Calu3 (cell line): ENCODE measurements at regions not wholly inside any gene's neighbourhood (a gene's known extent, or its start where the extent isn't known, plus 50 kb on each side); places are given as distances from the start of the nearest gene placed in this dataset.

ENCODE experiments used
- BruUV-seq: library from RNA; stranded (reverse); fragments of 400-500 nt; replicated peaks from 2 replicates; lab custom pipeline; 2021; lab: Mats Ljungman, UMichigan
- CTCF ChIA-PET: fragments of 300-600 bp; sonication (Branson Sonifier 250); formaldehyde crosslinking; loops from one replicate; lab custom pipeline; 2022; ENCODE audit warnings: antibody characterized with exemption; lab: Charles Lee
- DNase-seq: peaks from one replicate; pipeline ENCODE4 v3.0.0; 2022
- H3K27ac Mint-ChIP-seq: one replicate; pipeline ENCODE4 v1.8.0; 2022; ENCODE audit warnings: mixed read lengths; ENCODE audit not compliant: unreplicated experiment
- H3K27me3 Mint-ChIP-seq: one replicate; pipeline ENCODE4 v1.8.0; 2022; ENCODE audit warnings: mixed read lengths; ENCODE audit not compliant: unreplicated experiment
- H3K36me3 Mint-ChIP-seq: one replicate; pipeline ENCODE4 v1.8.0; 2022; ENCODE audit warnings: mild to moderate bottlenecking, moderate library complexity, mixed read lengths; ENCODE audit not compliant: insufficient read depth, unreplicated experiment
- H3K4me1 Mint-ChIP-seq: one replicate; pipeline ENCODE4 v1.8.0; 2022; ENCODE audit warnings: mild to moderate bottlenecking, low read depth, mixed read lengths; ENCODE audit not compliant: unreplicated experiment
- H3K4me3 Mint-ChIP-seq: one replicate; pipeline ENCODE4 v1.8.0; 2022; ENCODE audit warnings: mild to moderate bottlenecking, low read depth, moderate library complexity, mixed read lengths; ENCODE audit not compliant: unreplicated experiment
- H3K9me3 Mint-ChIP-seq: one replicate; pipeline ENCODE4 v1.8.0; 2022; ENCODE audit warnings: low read depth, mixed read lengths; ENCODE audit not compliant: unreplicated experiment
- CTCF ChIP-seq: fragments of 200-600 bp; IDR thresholded peaks from one replicate; pipeline ENCODE4 v1.8.0; 2022; ENCODE audit warnings: antibody characterized with exemption; ENCODE audit not compliant: unreplicated experiment
- intact Hi-C: fragments of 100-400 bp; cut with micrococcal nuclease; formaldehyde crosslinking; loops from one replicate; pipeline ENCODE4 v1.10.0; 2022; ENCODE audit not compliant: unreplicated experiment

- no peaks in the 10 kb centered on the region for H3K9me3 Mint-ChIP-seq
- intact Hi-C loops, result no loop called here
- no peak overlapping the region for H3K27ac Mint-ChIP-seq
- H3K27me3 Mint-ChIP-seq, result no peaks in the 10 kb centered on the region
- BruUV-seq, result no TSS peak
- TF ChIP-seq CTCF, result no peak
- H3K36me3 Mint-ChIP-seq, result no peaks in the 10 kb centered on the region
- H3K4me3 Mint-ChIP-seq, result no peak overlapping the region
- no peak for DNase-seq
- H3K4me1 Mint-ChIP-seq, result no peaks in the 10 kb centered on the region
- CTCF ChIA-PET, result no interaction called here
These were observed 81.1 kb upstream of the EDNRB start for GRCh38 chr13:77999746-78000145.

GRCh38 chr13:77994166-77994565, 75.5 kb upstream of the EDNRB start:
- Mint-ChIP-seq H3K27me3 (no peaks in the 10 kb centered on the region), H3K36me3 (no peaks in the 10 kb centered on the region), H3K27ac (no peak overlapping the region), H3K4me3 (no peak overlapping the region), H3K4me1 (no peaks in the 10 kb centered on the region), H3K9me3 (no peaks in the 10 kb centered on the region)
- intact Hi-C loops, result no loop called here
- no TSS peak for BruUV-seq
- no peak for DNase-seq
- no peak for TF ChIP-seq CTCF
- CTCF ChIA-PET, result no interaction called here

GRCh38 chr13:77991003-77991402, 72.4 kb upstream of the EDNRB start:
- Mint-ChIP-seq H3K27ac (no peak overlapping the region), H3K36me3 (no peaks in the 10 kb centered on the region), H3K9me3 (no peaks in the 10 kb centered on the region), H3K27me3 (no peaks in the 10 kb centered on the region), H3K4me3 (no peak overlapping the region), H3K4me1 (no peaks in the 10 kb centered on the region)
- BruUV-seq, result no TSS peak
- DNase-seq, result no peak
- intact Hi-C loops, result no loop called here
- no peak for TF ChIP-seq CTCF
- CTCF ChIA-PET, result no interaction called here

- Mint-ChIP-seq H3K9me3 (no peaks in the 10 kb centered on the region), H3K4me1 (no peaks in the 10 kb centered on the region), H3K36me3 (no peaks in the 10 kb centered on the region), H3K27me3 (no peaks in the 10 kb centered on the region), H3K4me3 (no peak overlapping the region), H3K27ac (no peak overlapping the region)
- no TSS peak for BruUV-seq
- intact Hi-C loops, result no loop called here
- DNase-seq, result no peak
- TF ChIP-seq CTCF, result no peak
- CTCF ChIA-PET, result no interaction called here
These were observed 70.7 kb upstream of the EDNRB start for GRCh38 chr13:77989281-77989680.

GRCh38 chr13:77988355-77988754, 69.7 kb upstream of the EDNRB start:
- Mint-ChIP-seq H3K4me1 (no peaks in the 10 kb centered on the region), H3K4me3 (no peak overlapping the region), H3K27me3 (no peaks in the 10 kb centered on the region), H3K27ac (no peak overlapping the region), H3K36me3 (no peaks in the 10 kb centered on the region), H3K9me3 (no peaks in the 10 kb centered on the region)
- no TSS peak for BruUV-seq
- no peak for DNase-seq
- CTCF ChIA-PET, result no interaction called here
- intact Hi-C loops, result no loop called here
- TF ChIP-seq CTCF, result no peak
